Right renal cortex interstitium (tissue), 3 donors: ENCODE measurements at regions not wholly inside any gene's neighbourhood (a gene's known extent, or its start where the extent isn't known, plus 50 kb on each side); places are given as distances from the start of the nearest gene placed in this dataset.

Experiments
- DNase-seq, 3 donors: peaks; one replicate each; pipeline ENCODE4 v3.0.0-alpha.2; 2013; ENCODE audit warnings: low read depth in 3 of 3, low spot score in 2 of 3

- DNase-seq, result no peak
Observed at GRCh38 chr6:168737014-168737413, 296.0 kb downstream of the SMOC2 start.

GRCh38 chr6:168736039-168736438, 295.1 kb downstream of the SMOC2 start:
- DNase-seq, result no peak

- DNase-seq, result no peak
Observed at GRCh38 chr6:168735268-168735949, 294.4 kb downstream of the SMOC2 start.

- DNase-seq, result no peak
Observed at GRCh38 chr6:168734523-168734922, 293.5 kb downstream of the SMOC2 start.

- no peak for DNase-seq
Observed at GRCh38 chr6:168732676-168733075, 291.7 kb downstream of the SMOC2 start.

- no peak for DNase-seq
Observed at GRCh38 chr6:168730931-168731716, 290.1 kb downstream of the SMOC2 start.

- no peak for DNase-seq
Observed at GRCh38 chr6:168728056-168728455, 287.1 kb downstream of the SMOC2 start.

GRCh38 chr6:168726312-168726856, 285.4 kb downstream of the SMOC2 start:
- DNase-seq, result no peak

GRCh38 chr6:168725802-168726201, 284.8 kb downstream of the SMOC2 start:
- DNase-seq, result no peak

- DNase-seq, result no peak
Observed at GRCh38 chr6:168724669-168725570, 283.9 kb downstream of the SMOC2 start.

- no peak for DNase-seq
Observed at GRCh38 chr6:168724033-168724432, 283.0 kb downstream of the SMOC2 start.

GRCh38 chr6:168722397-168722796, 281.4 kb downstream of the SMOC2 start:
- no peak for DNase-seq

- DNase-seq, result no peak
Observed at GRCh38 chr6:168721571-168721970, 280.6 kb downstream of the SMOC2 start.

- no peak for DNase-seq
Observed at GRCh38 chr6:168719901-168720300, 278.9 kb downstream of the SMOC2 start.

GRCh38 chr6:168718821-168719475, 278.0 kb downstream of the SMOC2 start:
- DNase-seq, result no peak
